Left lung (tissue), 4 donors: ENCODE measurements at regions not wholly inside any gene's neighbourhood (a gene's known extent, or its start where the extent isn't known, plus 50 kb on each side); places are given as distances from the start of the nearest gene placed in this dataset.

Experiments used
- ATAC-seq: fragments of 200-7000 bp; cut with Tn5 transposase; one replicate; pipeline ENCODE4 v1.9.1; 2020; ENCODE audit warnings: moderate library complexity
- DNase-seq, 4 donors: peaks; one replicate each; pipeline ENCODE4 v3.0.0-alpha.2; 2013 to 2020
- H3K27ac ChIP-seq, 2 donors: fragments of 200-600 bp; sonication (generic) in 1 of 2; one replicate each; pipeline versions ENCODE4 v1.5.0 to v1.8.0; 2020 to 2021
- H3K27me3 ChIP-seq, 2 donors: fragments of 200-600 bp; sonication (generic) in 1 of 2; one replicate each; pipeline versions ENCODE4 v1.5.0 to v1.8.0; 2020 to 2021
- H3K36me3 ChIP-seq, 2 donors: fragments of 200-600 bp; sonication (generic) in 1 of 2; one replicate each; pipeline versions ENCODE4 v1.5.0 to v1.8.0; 2020 to 2021
- H3K4me1 ChIP-seq, 2 donors: fragments of 200-600 bp; one replicate each; pipeline ENCODE4 v1.8.0; 2021
- H3K4me3 ChIP-seq, 2 donors: fragments of 200-600 bp; sonication (generic) in 1 of 2; one replicate each; pipeline versions ENCODE4 v1.5.0 to v1.8.0; 2020 to 2021; ENCODE audit warnings: mild to moderate bottlenecking in 1 of 2
- H3K9me3 ChIP-seq, 2 donors: fragments of 200-600 bp; sonication (generic) in 1 of 2; one replicate each; pipeline versions ENCODE4 v1.5.0 to v1.8.0; 2020 to 2021
- CTCF ChIP-seq, 2 donors: fragments of 200-600 bp; sonication (generic) in 1 of 2; IDR thresholded peaks; one replicate each; pipeline versions ENCODE4 v1.5.0 to v1.8.0; 2021; ENCODE audit warnings: antibody characterized with exemption in 2 of 2
- intact Hi-C, 2 donors: fragments of 100-400 bp; cut with DNase I; formaldehyde crosslinking; loops; one replicate each; pipeline versions ENCODE4 v1.11.2 to v1.14.2; 2022
- donor health status: DM: no; HTN: yes; CAD: no.
- donor health status: DM: no; HTN: no; CAD: no.

- ATAC-seq (no peak), DNase-seq (no peak)
- Histone ChIP-seq H3K27ac (no peak overlapping the region), H3K4me1 (no peaks in the 10 kb centered on the region), H3K9me3 (no peaks in the 10 kb centered on the region), H3K36me3 (no peaks in the 10 kb centered on the region), H3K4me3 (no peak overlapping the region), H3K27me3 (no peaks in the 10 kb centered on the region)
- TF ChIP-seq CTCF (IDR thresholded peaks at IDR 0.05) = no peak
- intact Hi-C loops = no loop called here
Measured at GRCh38 chr18:28995319-28995718, 818.4 kb upstream of the CDH2 start.

- TF ChIP-seq CTCF (IDR thresholded peaks at IDR 0.05) = no peak
- Histone ChIP-seq H3K36me3 (no peaks in the 10 kb centered on the region), H3K27me3 (no peaks in the 10 kb centered on the region), H3K9me3 (no peaks in the 10 kb centered on the region), H3K27ac (no peak overlapping the region), H3K4me3 (no peak overlapping the region), H3K4me1 (no peaks in the 10 kb centered on the region)
- no peak for ATAC-seq
- intact Hi-C loops = no loop called here
- no peak for DNase-seq
Measured at GRCh38 chr18:28984731-28985130, 807.8 kb upstream of the CDH2 start.

DNA sequence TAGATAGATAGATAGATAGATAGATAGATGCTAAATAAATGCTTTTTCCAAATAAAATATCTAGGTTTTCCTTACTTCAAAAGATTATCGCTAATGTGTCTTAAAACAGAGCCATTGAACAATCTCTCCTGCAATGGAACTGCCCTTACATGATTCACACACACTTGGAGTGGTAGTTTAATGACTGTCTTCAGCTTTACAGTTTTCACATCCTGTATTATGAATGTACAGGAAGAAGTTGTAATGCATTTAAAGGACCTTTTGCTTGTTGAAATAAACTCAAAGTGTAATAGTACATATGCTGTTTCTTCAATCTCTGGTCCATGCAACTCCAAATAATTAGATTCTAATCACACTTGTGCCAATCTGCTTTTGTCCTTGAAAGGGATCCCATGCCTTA is 797.6 kb upstream of the CDH2 start:
- no peaks in the 10 kb centered on the region for H3K4me1 ChIP-seq
- no peaks in the 10 kb centered on the region for H3K36me3 ChIP-seq
- DNase-seq (no peak), ATAC-seq (no peak)
- H3K27me3 ChIP-seq = no peaks in the 10 kb centered on the region
- no peak overlapping the region for H3K27ac ChIP-seq
- no peak for TF ChIP-seq CTCF (IDR thresholded peaks at IDR 0.05)
- peaks cover 0 to 4% of the 10 kb centered on the region in 2 donors for H3K9me3 ChIP-seq
- H3K4me3 ChIP-seq = no peak overlapping the region
- intact Hi-C loops = no loop called here

DNA sequence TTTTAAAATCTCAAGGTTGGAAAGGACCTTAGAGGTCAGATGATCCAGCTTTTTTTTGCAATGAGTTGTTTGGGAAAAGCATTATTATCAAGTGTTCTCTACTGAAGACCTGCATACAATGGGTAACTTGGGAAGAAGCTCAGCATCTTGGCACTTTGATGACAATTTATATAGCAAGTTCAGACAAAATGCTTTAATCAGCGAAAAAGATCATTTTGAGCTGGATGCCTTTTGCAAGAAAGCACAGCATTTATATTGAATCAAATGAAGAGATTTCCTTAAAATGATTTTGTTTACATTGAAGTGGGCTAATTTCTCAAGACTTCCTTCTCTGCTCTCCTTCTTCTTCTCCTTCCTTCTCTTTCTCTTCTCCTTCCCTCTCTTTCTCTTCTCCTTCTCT is 796.4 kb upstream of the CDH2 start:
- Histone ChIP-seq H3K27me3 (no peaks in the 10 kb centered on the region), H3K9me3 (peaks cover 0 to 4% of the 10 kb centered on the region in 2 donors), H3K4me3 (no peak overlapping the region), H3K4me1 (no peaks in the 10 kb centered on the region), H3K36me3 (no peaks in the 10 kb centered on the region), H3K27ac (no peak overlapping the region)
- DNase-seq = no peak
- TF ChIP-seq CTCF (IDR thresholded peaks at IDR 0.05) = no peak
- intact Hi-C loops = no loop called here
- no peak for ATAC-seq

- TF ChIP-seq CTCF (IDR thresholded peaks at IDR 0.05) = no peak
- intact Hi-C loops = no loop called here
- ATAC-seq (no peak), DNase-seq (no peak)
- Histone ChIP-seq H3K9me3 (peaks cover 0 to 4% of the 10 kb centered on the region in 2 donors), H3K27me3 (no peaks in the 10 kb centered on the region), H3K36me3 (no peaks in the 10 kb centered on the region), H3K4me1 (no peaks in the 10 kb centered on the region), H3K4me3 (no peak overlapping the region), H3K27ac (no peak overlapping the region)
Measured at GRCh38 chr18:28972333-28972907, 795.5 kb upstream of the CDH2 start.
